ENCODE measurements at regions not wholly inside any gene's neighbourhood (a gene's known extent, or its start where the extent isn't known, plus 50 kb on each side); places are given as distances from the start of the nearest gene placed in this dataset.
A peak's percentile ranks its signal among the peaks of the same experiment; 100 is the strongest.

DNA sequence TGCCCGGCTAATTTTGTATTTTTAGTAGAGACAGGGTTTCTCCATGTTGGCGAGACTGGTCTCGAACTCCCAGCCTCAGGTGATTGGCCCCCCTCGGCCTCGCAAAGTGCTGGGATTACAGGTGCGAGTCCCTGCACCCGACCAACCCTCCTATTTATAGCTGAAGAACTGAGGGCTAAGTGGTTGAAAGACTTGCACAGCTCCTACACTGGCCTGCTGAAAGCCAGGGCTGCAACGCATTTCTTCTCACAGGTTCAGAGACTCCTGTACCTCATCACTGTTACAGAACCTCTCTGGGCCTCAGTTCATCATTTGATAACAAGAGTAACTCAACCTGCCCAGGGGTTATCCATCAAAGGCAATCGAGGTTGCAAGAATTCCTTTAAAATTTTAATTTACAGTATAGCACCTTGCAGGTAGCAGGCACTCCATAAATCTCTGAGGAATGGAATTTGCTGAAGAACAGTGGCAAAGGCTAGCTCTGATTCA is 626.5 kb upstream of the TBL1XR1 start (continued):
- TF ChIP-seq NFYB (CRISPR knock-in tag; conservative IDR thresholded peaks at IDR 0.05; ENCODE audit: low read depth) (no peak), ESRRA (CRISPR knock-in tag; IDR thresholded peaks at IDR 0.05; ENCODE audit: borderline replicate concordance) (no peak), MXD4 (CRISPR knock-in tag; IDR thresholded peaks at IDR 0.05; ENCODE audit: borderline replicate concordance) (no peak)

DNA sequence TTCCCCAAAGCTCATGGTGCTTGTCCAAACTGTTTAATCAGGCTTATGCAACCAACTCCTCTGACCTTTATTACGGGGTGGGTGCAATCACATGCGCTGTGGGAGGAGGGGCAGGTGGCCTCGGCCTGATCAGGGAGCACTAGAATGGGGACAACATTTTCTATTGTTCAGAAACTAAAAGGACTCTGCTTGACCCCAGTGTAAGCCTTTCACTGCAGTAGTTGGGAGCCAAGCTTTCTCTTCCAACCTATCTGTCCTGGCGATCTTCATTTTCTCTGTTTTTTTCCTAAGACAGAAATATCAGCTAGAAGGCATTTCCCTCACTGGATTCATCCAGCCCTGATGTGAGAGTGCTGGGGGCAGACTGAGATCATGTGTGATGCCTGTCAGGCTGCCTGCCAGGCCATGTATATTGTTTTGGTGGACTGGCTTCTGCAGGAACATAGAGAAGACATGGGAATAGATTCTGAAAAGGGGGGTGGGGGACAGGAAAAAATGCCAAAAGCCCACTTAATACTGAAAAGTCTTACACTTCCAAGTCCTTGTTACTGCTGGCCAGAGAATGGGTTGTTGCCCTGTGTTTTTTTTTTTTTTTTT is 627.0 kb upstream of the TBL1XR1 start:
- Mint-ChIP-seq H3K4me3 (no peak overlapping the region), H3K4me1 (peaks cover 11% of the 10 kb centered on the region), H3K27me3 (ENCODE audit: low read depth) (no peaks in the 10 kb centered on the region), H3K36me3 (no peaks in the 10 kb centered on the region), H3K9me3 (0 out of 2 replicates have a peak, but pooled peaks cover 3% of the 10 kb centered on the region), H3K27ac (no peak overlapping the region)
- no peak; the same call in none of the 2 replicates for ATAC-seq
- ChIA-PET POLR2A (interaction anchor here (0.6 to 1.5 kb wide), 3 partner anchors 19 to 550 kb away, joined by 3 to 4 read pairs (median 3); no protein-coding TSS in a partner anchor), CTCF (no interaction called here)
- DNase-seq (ENCODE audit: low spot score), result no peak
- no peak for TF ChIP-seq JUN (CRISPR knock-in tag; IDR thresholded peaks at IDR 0.05)
- TF ChIP-seq, protein P1, sequence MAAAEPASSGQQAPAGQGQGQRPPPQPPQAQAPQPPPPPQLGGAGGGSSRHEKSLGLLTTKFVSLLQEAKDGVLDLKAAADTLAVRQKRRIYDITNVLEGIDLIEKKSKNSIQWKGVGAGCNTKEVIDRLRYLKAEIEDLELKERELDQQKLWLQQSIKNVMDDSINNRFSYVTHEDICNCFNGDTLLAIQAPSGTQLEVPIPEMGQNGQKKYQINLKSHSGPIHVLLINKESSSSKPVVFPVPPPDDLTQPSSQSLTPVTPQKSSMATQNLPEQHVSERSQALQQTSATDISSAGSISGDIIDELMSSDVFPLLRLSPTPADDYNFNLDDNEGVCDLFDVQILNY (CRISPR knock-in tag; IDR thresholded peaks at IDR 0.05), result no peak
- no peak for TF ChIP-seq CREB1 (CRISPR knock-in tag; IDR thresholded peaks at IDR 0.05)
- TF ChIP-seq GABPB1 (CRISPR knock-in tag; IDR thresholded peaks at IDR 0.05), result peak; percentile 95

DNA sequence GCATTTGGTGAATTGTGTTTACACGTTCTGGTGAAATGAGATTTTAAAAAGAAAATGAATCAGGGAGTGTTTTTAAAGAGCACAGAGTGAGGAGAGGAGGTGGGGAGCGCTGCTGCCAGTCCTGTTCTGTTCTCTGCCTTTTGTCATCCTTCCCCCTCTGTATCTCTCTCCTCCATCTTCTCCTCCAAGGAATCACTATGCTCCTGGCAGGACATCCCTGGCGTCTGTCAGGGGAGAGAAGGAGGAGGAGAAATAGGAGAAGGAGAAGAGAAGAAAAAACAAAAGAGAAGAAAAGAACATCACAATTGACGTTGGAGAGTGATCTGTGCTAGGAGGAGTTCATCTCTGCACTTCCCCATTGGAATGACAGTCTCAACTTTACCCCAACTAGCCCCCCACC is 627.6 kb upstream of the TBL1XR1 start:
- DNase-seq (ENCODE audit: low spot score) (no peak), ATAC-seq (no peak)
- POLR2A ChIA-PET, result interaction anchor here (0.6 to 0.7 kb wide), 2 partner anchors 333 to 372 kb away, joined by 3 to 4 read pairs; no protein-coding TSS in a partner anchor
- Mint-ChIP-seq H3K27ac (no peak overlapping the region), H3K4me3 (no peak overlapping the region), H3K36me3 (no peaks in the 10 kb centered on the region), H3K27me3 (ENCODE audit: low read depth) (no peaks in the 10 kb centered on the region), H3K4me1 (peaks cover 11% of the 10 kb centered on the region), H3K9me3 (0 out of 2 replicates have a peak, but pooled peaks cover 3% of the 10 kb centered on the region)
- CTCF ChIA-PET, result no interaction called here
- TF ChIP-seq, protein P2, sequence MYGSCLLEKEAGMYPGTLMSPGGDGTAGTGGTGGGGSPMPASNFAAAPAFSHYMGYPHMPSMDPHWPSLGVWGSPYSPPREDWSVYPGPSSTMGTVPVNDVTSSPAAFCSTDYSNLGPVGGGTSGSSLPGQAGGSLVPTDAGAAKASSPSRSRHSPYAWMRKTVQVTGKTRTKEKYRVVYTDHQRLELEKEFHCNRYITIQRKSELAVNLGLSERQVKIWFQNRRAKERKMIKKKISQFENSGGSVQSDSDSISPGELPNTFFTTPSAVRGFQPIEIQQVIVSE (CRISPR knock-in tag; IDR thresholded peaks at IDR 0.05; ENCODE audit: borderline replicate concordance), result no peak
- TF ChIP-seq ZBTB21 (CRISPR knock-in tag; IDR thresholded peaks at IDR 0.05; ENCODE audit: borderline replicate concordance), result no peak
- TF ChIP-seq, protein P3, sequence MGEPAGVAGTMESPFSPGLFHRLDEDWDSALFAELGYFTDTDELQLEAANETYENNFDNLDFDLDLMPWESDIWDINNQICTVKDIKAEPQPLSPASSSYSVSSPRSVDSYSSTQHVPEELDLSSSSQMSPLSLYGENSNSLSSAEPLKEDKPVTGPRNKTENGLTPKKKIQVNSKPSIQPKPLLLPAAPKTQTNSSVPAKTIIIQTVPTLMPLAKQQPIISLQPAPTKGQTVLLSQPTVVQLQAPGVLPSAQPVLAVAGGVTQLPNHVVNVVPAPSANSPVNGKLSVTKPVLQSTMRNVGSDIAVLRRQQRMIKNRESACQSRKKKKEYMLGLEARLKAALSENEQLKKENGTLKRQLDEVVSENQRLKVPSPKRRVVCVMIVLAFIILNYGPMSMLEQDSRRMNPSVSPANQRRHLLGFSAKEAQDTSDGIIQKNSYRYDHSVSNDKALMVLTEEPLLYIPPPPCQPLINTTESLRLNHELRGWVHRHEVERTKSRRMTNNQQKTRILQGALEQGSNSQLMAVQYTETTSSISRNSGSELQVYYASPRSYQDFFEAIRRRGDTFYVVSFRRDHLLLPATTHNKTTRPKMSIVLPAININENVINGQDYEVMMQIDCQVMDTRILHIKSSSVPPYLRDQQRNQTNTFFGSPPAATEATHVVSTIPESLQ (CRISPR knock-in tag; IDR thresholded peaks at IDR 0.05), result no peak
- TF ChIP-seq ZNF263 (CRISPR knock-in tag; IDR thresholded peaks at IDR 0.05; ENCODE audit: low read depth), result no peak
- TF ChIP-seq, protein P4, sequence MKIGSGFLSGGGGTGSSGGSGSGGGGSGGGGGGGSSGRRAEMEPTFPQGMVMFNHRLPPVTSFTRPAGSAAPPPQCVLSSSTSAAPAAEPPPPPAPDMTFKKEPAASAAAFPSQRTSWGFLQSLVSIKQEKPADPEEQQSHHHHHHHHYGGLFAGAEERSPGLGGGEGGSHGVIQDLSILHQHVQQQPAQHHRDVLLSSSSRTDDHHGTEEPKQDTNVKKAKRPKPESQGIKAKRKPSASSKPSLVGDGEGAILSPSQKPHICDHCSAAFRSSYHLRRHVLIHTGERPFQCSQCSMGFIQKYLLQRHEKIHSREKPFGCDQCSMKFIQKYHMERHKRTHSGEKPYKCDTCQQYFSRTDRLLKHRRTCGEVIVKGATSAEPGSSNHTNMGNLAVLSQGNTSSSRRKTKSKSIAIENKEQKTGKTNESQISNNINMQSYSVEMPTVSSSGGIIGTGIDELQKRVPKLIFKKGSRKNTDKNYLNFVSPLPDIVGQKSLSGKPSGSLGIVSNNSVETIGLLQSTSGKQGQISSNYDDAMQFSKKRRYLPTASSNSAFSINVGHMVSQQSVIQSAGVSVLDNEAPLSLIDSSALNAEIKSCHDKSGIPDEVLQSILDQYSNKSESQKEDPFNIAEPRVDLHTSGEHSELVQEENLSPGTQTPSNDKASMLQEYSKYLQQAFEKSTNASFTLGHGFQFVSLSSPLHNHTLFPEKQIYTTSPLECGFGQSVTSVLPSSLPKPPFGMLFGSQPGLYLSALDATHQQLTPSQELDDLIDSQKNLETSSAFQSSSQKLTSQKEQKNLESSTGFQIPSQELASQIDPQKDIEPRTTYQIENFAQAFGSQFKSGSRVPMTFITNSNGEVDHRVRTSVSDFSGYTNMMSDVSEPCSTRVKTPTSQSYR (CRISPR knock-in tag; IDR thresholded peaks at IDR 0.05), result no peak
- TF ChIP-seq, protein P5, sequence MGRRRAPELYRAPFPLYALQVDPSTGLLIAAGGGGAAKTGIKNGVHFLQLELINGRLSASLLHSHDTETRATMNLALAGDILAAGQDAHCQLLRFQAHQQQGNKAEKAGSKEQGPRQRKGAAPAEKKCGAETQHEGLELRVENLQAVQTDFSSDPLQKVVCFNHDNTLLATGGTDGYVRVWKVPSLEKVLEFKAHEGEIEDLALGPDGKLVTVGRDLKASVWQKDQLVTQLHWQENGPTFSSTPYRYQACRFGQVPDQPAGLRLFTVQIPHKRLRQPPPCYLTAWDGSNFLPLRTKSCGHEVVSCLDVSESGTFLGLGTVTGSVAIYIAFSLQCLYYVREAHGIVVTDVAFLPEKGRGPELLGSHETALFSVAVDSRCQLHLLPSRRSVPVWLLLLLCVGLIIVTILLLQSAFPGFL (CRISPR knock-in tag; IDR thresholded peaks at IDR 0.05; ENCODE audit: borderline replicate concordance), result no peak
- TF ChIP-seq SMAD3 (CRISPR knock-in tag; IDR thresholded peaks at IDR 0.05; ENCODE audit: borderline replicate concordance), result no peak
- TF ChIP-seq, protein P6, sequence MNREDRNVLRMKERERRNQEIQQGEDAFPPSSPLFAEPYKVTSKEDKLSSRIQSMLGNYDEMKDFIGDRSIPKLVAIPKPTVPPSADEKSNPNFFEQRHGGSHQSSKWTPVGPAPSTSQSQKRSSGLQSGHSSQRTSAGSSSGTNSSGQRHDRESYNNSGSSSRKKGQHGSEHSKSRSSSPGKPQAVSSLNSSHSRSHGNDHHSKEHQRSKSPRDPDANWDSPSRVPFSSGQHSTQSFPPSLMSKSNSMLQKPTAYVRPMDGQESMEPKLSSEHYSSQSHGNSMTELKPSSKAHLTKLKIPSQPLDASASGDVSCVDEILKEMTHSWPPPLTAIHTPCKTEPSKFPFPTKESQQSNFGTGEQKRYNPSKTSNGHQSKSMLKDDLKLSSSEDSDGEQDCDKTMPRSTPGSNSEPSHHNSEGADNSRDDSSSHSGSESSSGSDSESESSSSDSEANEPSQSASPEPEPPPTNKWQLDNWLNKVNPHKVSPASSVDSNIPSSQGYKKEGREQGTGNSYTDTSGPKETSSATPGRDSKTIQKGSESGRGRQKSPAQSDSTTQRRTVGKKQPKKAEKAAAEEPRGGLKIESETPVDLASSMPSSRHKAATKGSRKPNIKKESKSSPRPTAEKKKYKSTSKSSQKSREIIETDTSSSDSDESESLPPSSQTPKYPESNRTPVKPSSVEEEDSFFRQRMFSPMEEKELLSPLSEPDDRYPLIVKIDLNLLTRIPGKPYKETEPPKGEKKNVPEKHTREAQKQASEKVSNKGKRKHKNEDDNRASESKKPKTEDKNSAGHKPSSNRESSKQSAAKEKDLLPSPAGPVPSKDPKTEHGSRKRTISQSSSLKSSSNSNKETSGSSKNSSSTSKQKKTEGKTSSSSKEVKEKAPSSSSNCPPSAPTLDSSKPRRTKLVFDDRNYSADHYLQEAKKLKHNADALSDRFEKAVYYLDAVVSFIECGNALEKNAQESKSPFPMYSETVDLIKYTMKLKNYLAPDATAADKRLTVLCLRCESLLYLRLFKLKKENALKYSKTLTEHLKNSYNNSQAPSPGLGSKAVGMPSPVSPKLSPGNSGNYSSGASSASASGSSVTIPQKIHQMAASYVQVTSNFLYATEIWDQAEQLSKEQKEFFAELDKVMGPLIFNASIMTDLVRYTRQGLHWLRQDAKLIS (CRISPR knock-in tag; IDR thresholded peaks at IDR 0.05; ENCODE audit: borderline replicate concordance), result no peak
- TF ChIP-seq, protein P7, sequence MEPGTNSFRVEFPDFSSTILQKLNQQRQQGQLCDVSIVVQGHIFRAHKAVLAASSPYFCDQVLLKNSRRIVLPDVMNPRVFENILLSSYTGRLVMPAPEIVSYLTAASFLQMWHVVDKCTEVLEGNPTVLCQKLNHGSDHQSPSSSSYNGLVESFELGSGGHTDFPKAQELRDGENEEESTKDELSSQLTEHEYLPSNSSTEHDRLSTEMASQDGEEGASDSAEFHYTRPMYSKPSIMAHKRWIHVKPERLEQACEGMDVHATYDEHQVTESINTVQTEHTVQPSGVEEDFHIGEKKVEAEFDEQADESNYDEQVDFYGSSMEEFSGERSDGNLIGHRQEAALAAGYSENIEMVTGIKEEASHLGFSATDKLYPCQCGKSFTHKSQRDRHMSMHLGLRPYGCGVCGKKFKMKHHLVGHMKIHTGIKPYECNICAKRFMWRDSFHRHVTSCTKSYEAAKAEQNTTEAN (CRISPR knock-in tag; IDR thresholded peaks at IDR 0.05), result no peak
- TF ChIP-seq KAT7 (CRISPR knock-in tag; IDR thresholded peaks at IDR 0.05; ENCODE audit: borderline replicate concordance), result no peak
- TF ChIP-seq ETV6 (CRISPR knock-in tag; IDR thresholded peaks at IDR 0.05), result no peak
- TF ChIP-seq ZNF396 (CRISPR knock-in tag; IDR thresholded peaks at IDR 0.05; ENCODE audit: borderline replicate concordance), result no peak
- no peak for TF ChIP-seq JUN (CRISPR knock-in tag; IDR thresholded peaks at IDR 0.05)
- no peak for TF ChIP-seq TEAD4 (CRISPR knock-in tag; IDR thresholded peaks at IDR 0.05)
